GM23248 (cell line): ENCODE measurements at regions not wholly inside any gene's neighbourhood (a gene's known extent, or its start where the extent isn't known, plus 50 kb on each side); places are given as distances from the start of the nearest gene placed in this dataset.

ENCODE experiments used
- EZH2 ChIP-seq: fragments of 200-600 bp; sonication (generic); IDR thresholded peaks from 2 replicates; pipeline ENCODE4 v1.6.1; 2018; ENCODE audit warnings: antibody characterized with exemption, mild to moderate bottlenecking; ENCODE audit not compliant: insufficient read depth, poor library complexity, severe bottlenecking
- EZH2phosphoT487 ChIP-seq: fragments of 200-600 bp; sonication (generic); IDR thresholded peaks from 2 replicates; pipeline ENCODE4 v1.6.1; 2018; ENCODE audit warnings: antibody characterized with exemption, moderate library complexity, mild to moderate bottlenecking, low read depth; ENCODE audit not compliant: insufficient read depth

DNA sequence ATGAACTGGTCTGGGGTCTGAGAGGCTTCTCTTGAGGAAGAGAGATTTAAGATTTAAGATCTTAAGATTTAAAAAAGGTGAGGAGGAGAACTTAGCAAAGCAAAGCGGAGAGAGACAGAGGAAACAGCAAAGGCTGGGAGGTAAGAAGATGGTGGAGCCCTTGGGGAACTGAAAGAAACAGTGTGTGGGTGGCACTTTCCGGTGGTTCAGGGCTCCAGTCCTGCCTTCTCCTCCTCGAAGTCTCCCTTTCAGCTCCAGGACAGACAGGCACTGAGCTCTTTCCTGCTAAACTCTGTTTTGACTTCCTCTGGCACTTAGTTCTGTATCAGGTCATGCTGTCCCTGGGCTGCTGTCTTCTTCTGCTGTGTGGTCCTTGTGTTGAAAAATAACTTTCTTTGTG, 298.7 kb upstream of the SRRM4 start:
- TF ChIP-seq EZH2phosphoT487: no peak
- TF ChIP-seq EZH2: no peak
